NCI-H2227 (cell line): ENCODE measurements at regions not wholly inside any gene's neighbourhood (a gene's known extent, or its start where the extent isn't known, plus 50 kb on each side); places are given as distances from the start of the nearest gene placed in this dataset.

Experiments
- DNase-seq: peaks from one replicate; lab custom pipeline; 2025; ENCODE audit not compliant: unreplicated experiment; lab: John Stamatoyannopoulos, UW

- no peak for DNase-seq
Measured at GRCh38 chr4:96093563-96093962, 253.7 kb downstream of the PDHA2 start.

- DNase-seq = no peak
Measured at GRCh38 chr4:96094183-96094582, 254.3 kb downstream of the PDHA2 start.

GRCh38 chr4:96097040-96097607, 257.2 kb downstream of the PDHA2 start:
- no peak for DNase-seq

GRCh38 chr4:96097693-96098092, 257.8 kb downstream of the PDHA2 start:
- no peak for DNase-seq

- no peak for DNase-seq
Measured at GRCh38 chr4:96099031-96099430, 259.1 kb downstream of the PDHA2 start.

GRCh38 chr4:96102541-96103026, 262.7 kb downstream of the PDHA2 start:
- DNase-seq = no peak

- no peak for DNase-seq
Measured at GRCh38 chr4:96103086-96103485, 263.2 kb downstream of the PDHA2 start.

- no peak for DNase-seq
Measured at GRCh38 chr4:96108146-96108545, 268.3 kb downstream of the PDHA2 start.

- no peak for DNase-seq
Measured at GRCh38 chr4:96112631-96113030, 272.7 kb downstream of the PDHA2 start.

- DNase-seq = no peak
Measured at GRCh38 chr4:96120206-96120605, 280.3 kb downstream of the PDHA2 start.

GRCh38 chr4:96126227-96126626, 286.3 kb downstream of the PDHA2 start:
- DNase-seq = no peak

GRCh38 chr4:96131186-96131585, 291.3 kb downstream of the PDHA2 start:
- no peak for DNase-seq

- DNase-seq = no peak
Measured at GRCh38 chr4:96134806-96135205, 294.9 kb downstream of the PDHA2 start.

GRCh38 chr4:96136056-96136455, 296.2 kb downstream of the PDHA2 start:
- DNase-seq = no peak

- DNase-seq = no peak
Measured at GRCh38 chr4:96139251-96139929, 299.5 kb downstream of the PDHA2 start.

- no peak for DNase-seq
Measured at GRCh38 chr4:96145601-96146000, 305.7 kb downstream of the PDHA2 start.

GRCh38 chr4:96146686-96147085, 306.8 kb downstream of the PDHA2 start:
- no peak for DNase-seq

GRCh38 chr4:96149894-96150293, 310.0 kb downstream of the PDHA2 start:
- DNase-seq = no peak

- DNase-seq = no peak
Measured at GRCh38 chr4:96150466-96150865, 310.6 kb downstream of the PDHA2 start.

- DNase-seq = no peak
Measured at GRCh38 chr4:96152824-96153223, 312.9 kb downstream of the PDHA2 start.

- DNase-seq = no peak
Measured at GRCh38 chr4:96154676-96155075, 314.8 kb downstream of the PDHA2 start.

GRCh38 chr4:96162636-96163035, 322.7 kb downstream of the PDHA2 start:
- peak; percentile 1 for DNase-seq

GRCh38 chr4:96164814-96165351, 325.0 kb downstream of the PDHA2 start:
- DNase-seq = no peak
